Natural killer cell (primary cell): ENCODE measurements at regions not wholly inside any gene's neighbourhood (a gene's known extent, or its start where the extent isn't known, plus 50 kb on each side); places are given as distances from the start of the nearest gene placed in this dataset.

Experiments used
- ATAC-seq, 3 donors: fragments of 150-1000 bp in 2 of 3; fragments of 200-7000 bp in 1 of 3; cut with Tn5 transposase; 1 replicate in 1 of 3; 2 replicates in 2 of 3; pipeline ENCODE4 v1.10.0; 2021; ENCODE audit warnings: mild to moderate bottlenecking in 2 of 3, moderate library complexity in 2 of 3
- DNase-seq, 2 donors: peaks; one replicate each; pipeline versions ENCODE4 v3.0.0 to v3.0.0-alpha.2; 2013 to 2021; ENCODE audit warnings: mixed read lengths in 1 of 2
- H3K27ac ChIP-seq: one replicate; pipeline ENCODE4 v1.5.1; 2013; ENCODE audit warnings: mild to moderate bottlenecking, low read length
- H3K27me3 ChIP-seq: one replicate; pipeline ENCODE4 v1.6.1; 2013; ENCODE audit warnings: low read length; ENCODE audit not compliant: control insufficient read depth, insufficient read depth
- H3K36me3 ChIP-seq: one replicate; pipeline ENCODE4 v1.6.1; 2013; ENCODE audit warnings: low read length; ENCODE audit not compliant: control insufficient read depth, insufficient read depth
- H3K4me1 ChIP-seq: one replicate; pipeline ENCODE4 v1.6.1; 2013; ENCODE audit warnings: low read length; ENCODE audit not compliant: control insufficient read depth, insufficient read depth
- H3K4me3 ChIP-seq: one replicate; pipeline ENCODE4 v1.5.1; 2013; ENCODE audit warnings: low read length
- H3K9me3 ChIP-seq: one replicate; pipeline ENCODE4 v1.6.1; 2013; ENCODE audit warnings: low read length; ENCODE audit not compliant: control insufficient read depth, insufficient read depth
- H3K27ac Mint-ChIP-seq, 2 donors: one replicate each; pipeline ENCODE4 v1.8.0; 2022; ENCODE audit warnings: mild to moderate bottlenecking in 2 of 2, mixed read lengths in 2 of 2, moderate library complexity in 1 of 2
- H3K27me3 Mint-ChIP-seq, 2 donors: one replicate each; pipeline ENCODE4 v1.8.0; 2022; ENCODE audit warnings: low read depth in 2 of 2, mixed read lengths in 2 of 2
- H3K36me3 Mint-ChIP-seq: one replicate; pipeline ENCODE4 v1.8.0; 2022; ENCODE audit warnings: mixed read lengths
- H3K4me1 Mint-ChIP-seq, 2 donors: one replicate each; pipeline ENCODE4 v1.8.0; 2022; ENCODE audit warnings: mixed read lengths in 2 of 2
- H3K4me3 Mint-ChIP-seq: one replicate; pipeline ENCODE4 v1.8.0; 2022; ENCODE audit warnings: mild to moderate bottlenecking, moderate library complexity, mixed read lengths
- H3K9me3 Mint-ChIP-seq, 2 donors: one replicate each; pipeline ENCODE4 v1.8.0; 2022; ENCODE audit warnings: mixed read lengths in 2 of 2
- WGBS: methylation state at CpG from one replicate; pipeline ENCODE4 v1.1.7; 2013; ENCODE audit warnings: missing lambda C conversion rate; ENCODE audit not compliant: insufficient coverage; 5-methylcytosine and 5-hydroxymethylcytosine counted together
- intact Hi-C: fragments of 100-400 bp; cut with micrococcal nuclease; formaldehyde crosslinking; loops from one replicate; pipeline ENCODE4 v1.14.2; 2022
- TF ChIP-seq, protein P1 (sequence below): fragments of 200-600 bp; IDR thresholded peaks from one replicate; pipeline ENCODE4 v1.8.0; 2022; ENCODE audit warnings: antibody characterized with exemption

- H3K27ac ChIP-seq: no peak overlapping the region
These were observed 168.3 kb upstream of the HS3ST1 start for GRCh38 chr4:11596989-11597388.

DNA sequence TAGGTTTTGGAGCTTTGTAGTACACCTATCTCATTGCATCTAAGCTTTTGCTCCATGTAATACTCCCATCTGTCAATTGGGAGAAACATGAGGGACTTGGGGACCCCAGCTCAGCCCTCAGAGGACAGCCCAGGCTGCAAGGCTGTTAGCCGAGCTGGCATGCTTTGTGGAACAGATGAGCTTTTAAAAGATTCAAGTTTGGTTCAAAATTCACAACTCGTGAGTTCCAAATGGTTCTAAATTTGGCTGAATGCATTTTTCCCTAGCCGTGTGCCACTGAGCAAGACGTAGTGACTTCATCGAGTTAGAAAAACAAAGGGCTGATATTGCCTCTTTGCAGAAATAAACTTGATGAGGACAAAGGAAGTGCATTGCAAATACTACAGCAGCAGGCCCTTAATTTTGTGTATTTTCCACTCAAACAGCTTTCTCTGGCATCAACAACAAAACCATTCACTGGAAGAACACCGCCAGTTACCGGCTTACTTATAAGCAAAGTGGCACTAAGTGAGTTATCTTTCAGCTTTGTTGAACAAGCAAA is 165.0 kb upstream of the HS3ST1 start:
- Mint-ChIP-seq H3K4me3 (no peak overlapping the region), H3K27me3 (peaks cover 2 to 3% of the 10 kb centered on the region in 2 donors), H3K4me1 (no peaks in the 10 kb centered on the region), H3K9me3 (peaks cover 0 to 7% of the 10 kb centered on the region in 2 donors), H3K36me3 (no peaks in the 10 kb centered on the region), H3K27ac (no peak overlapping the region)
- H3K27ac ChIP-seq: no peak overlapping the region
- no peaks in the 10 kb centered on the region for H3K4me1 ChIP-seq
- ATAC-seq (no peak), DNase-seq (no peak)
- 87% methylated on average over 7 of the region's 7 CpGs for WGBS
- H3K27me3 ChIP-seq: no peaks in the 10 kb centered on the region
- intact Hi-C loops: no loop called here
- no peak overlapping the region for H3K4me3 ChIP-seq
- TF ChIP-seq, protein P1, sequence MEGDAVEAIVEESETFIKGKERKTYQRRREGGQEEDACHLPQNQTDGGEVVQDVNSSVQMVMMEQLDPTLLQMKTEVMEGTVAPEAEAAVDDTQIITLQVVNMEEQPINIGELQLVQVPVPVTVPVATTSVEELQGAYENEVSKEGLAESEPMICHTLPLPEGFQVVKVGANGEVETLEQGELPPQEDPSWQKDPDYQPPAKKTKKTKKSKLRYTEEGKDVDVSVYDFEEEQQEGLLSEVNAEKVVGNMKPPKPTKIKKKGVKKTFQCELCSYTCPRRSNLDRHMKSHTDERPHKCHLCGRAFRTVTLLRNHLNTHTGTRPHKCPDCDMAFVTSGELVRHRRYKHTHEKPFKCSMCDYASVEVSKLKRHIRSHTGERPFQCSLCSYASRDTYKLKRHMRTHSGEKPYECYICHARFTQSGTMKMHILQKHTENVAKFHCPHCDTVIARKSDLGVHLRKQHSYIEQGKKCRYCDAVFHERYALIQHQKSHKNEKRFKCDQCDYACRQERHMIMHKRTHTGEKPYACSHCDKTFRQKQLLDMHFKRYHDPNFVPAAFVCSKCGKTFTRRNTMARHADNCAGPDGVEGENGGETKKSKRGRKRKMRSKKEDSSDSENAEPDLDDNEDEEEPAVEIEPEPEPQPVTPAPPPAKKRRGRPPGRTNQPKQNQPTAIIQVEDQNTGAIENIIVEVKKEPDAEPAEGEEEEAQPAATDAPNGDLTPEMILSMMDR: no peak
- no peaks in the 10 kb centered on the region for H3K36me3 ChIP-seq
- H3K9me3 ChIP-seq: no peaks in the 10 kb centered on the region

More at GRCh38 chr4:11596989-11597388, 168.3 kb upstream of the HS3ST1 start:
- no peak for DNase-seq
- peaks cover 0 to 2% of the 10 kb centered on the region in 2 donors for H3K9me3 Mint-ChIP-seq
- H3K27me3 ChIP-seq: no peaks in the 10 kb centered on the region
- no peak for ATAC-seq
- H3K9me3 ChIP-seq: no peaks in the 10 kb centered on the region
- H3K36me3 Mint-ChIP-seq: no peaks in the 10 kb centered on the region
- no peak overlapping the region for H3K4me3 Mint-ChIP-seq
- H3K4me1 ChIP-seq: no peaks in the 10 kb centered on the region
- TF ChIP-seq, protein P1: no peak
- H3K27me3 Mint-ChIP-seq: peaks cover 0 to 10% of the 10 kb centered on the region in 2 donors
- H3K4me1 Mint-ChIP-seq: no peaks in the 10 kb centered on the region
- WGBS: no CpG with 5 or more reads among the region's 2 CpGs
- H3K36me3 ChIP-seq: no peaks in the 10 kb centered on the region
- H3K27ac Mint-ChIP-seq: no peak overlapping the region
- H3K4me3 ChIP-seq: no peak overlapping the region
- intact Hi-C loops: no loop called here

DNA sequence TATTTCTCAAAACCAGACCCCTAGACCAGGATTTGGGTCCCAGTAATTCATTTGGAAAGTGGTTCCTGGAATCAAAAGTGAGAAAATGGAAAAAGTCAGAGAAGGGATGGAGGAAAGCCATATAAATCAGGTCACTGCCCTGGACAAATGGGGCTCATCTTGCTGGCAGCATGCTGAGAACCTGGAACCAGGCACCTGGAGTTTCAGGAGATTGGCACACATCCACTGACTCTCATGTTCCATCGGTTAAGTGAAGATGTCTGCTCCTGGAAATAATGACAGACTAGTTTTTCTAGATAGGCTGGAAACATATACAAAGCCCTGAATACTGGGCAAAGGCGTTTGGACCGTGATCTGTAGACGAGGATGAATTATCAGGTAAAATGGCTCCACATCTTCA is 163.6 kb upstream of the HS3ST1 start:
- no peaks in the 10 kb centered on the region for H3K4me1 ChIP-seq
- no peak for ATAC-seq
- DNase-seq: no peak
- H3K36me3 ChIP-seq: no peaks in the 10 kb centered on the region
- TF ChIP-seq, protein P1: no peak
- no peak overlapping the region for H3K4me3 ChIP-seq
- H3K36me3 Mint-ChIP-seq: no peaks in the 10 kb centered on the region
- no peaks in the 10 kb centered on the region for H3K27me3 ChIP-seq
- H3K4me3 Mint-ChIP-seq: no peak overlapping the region
- H3K27ac ChIP-seq: no peak overlapping the region
- H3K9me3 Mint-ChIP-seq: peaks cover 0 to 7% of the 10 kb centered on the region in 2 donors
- no peaks in the 10 kb centered on the region for H3K9me3 ChIP-seq
- no peak overlapping the region for H3K27ac Mint-ChIP-seq
- peaks cover 0 to 6% of the 10 kb centered on the region in 2 donors for H3K27me3 Mint-ChIP-seq
- 96% methylated on average over 4 of the region's 4 CpGs for WGBS
- intact Hi-C loops: no loop called here
- no peaks in the 10 kb centered on the region for H3K4me1 Mint-ChIP-seq

DNA sequence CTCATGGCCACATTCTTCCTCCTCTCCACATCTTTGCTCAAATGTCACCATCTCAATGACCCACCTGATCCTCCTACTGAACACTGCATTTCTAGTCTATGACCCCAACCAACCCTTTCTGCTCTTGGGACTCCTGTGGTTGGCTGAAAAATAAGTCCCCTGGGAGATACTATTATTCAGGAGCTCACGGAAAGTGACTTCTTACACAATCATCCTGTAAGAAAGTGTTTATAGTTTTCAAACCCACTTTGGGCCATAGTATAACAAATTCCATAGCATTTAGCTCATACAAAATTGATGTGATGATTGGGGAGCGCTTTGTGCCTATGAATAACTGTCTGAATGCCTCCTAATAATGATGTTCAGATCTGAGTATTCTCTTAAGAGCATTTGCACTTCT is 161.4 kb upstream of the HS3ST1 start:
- no peak for ATAC-seq
- no peaks in the 10 kb centered on the region for H3K4me1 Mint-ChIP-seq
- no peaks in the 10 kb centered on the region for H3K36me3 Mint-ChIP-seq
- H3K4me1 ChIP-seq: no peaks in the 10 kb centered on the region
- no peak overlapping the region for H3K4me3 ChIP-seq
- H3K9me3 ChIP-seq: no peaks in the 10 kb centered on the region
- no peak overlapping the region for H3K4me3 Mint-ChIP-seq
- peaks cover 0 to 6% of the 10 kb centered on the region in 2 donors for H3K27me3 Mint-ChIP-seq
- intact Hi-C loops: no loop called here
- no peaks in the 10 kb centered on the region for H3K27me3 ChIP-seq
- H3K27ac ChIP-seq: no peak overlapping the region
- peaks cover 0 to 5% of the 10 kb centered on the region in 2 donors for H3K9me3 Mint-ChIP-seq
- no peaks in the 10 kb centered on the region for H3K36me3 ChIP-seq
- TF ChIP-seq, protein P1: no peak
- 50% methylated on average over 1 of the region's 2 CpGs for WGBS
- no peak overlapping the region for H3K27ac Mint-ChIP-seq
- DNase-seq: no peak
